ENCODE measurements at regions not wholly inside any gene's neighbourhood (a gene's known extent, or its start where the extent isn't known, plus 50 kb on each side); places are given as distances from the start of the nearest gene placed in this dataset.

- no peak for TF ChIP-seq CTCF (optimal IDR thresholded peaks at IDR 0.05 in 1 of 3, IDR thresholded peaks at IDR 0.05 in 1 of 3, conservative IDR thresholded peaks at IDR 0.05 in 1 of 3; ENCODE audit: extremely low read depth in 1 of 3, insufficient read depth in 2 of 3, low read length in 3 of 3)
- no peak for TF ChIP-seq EZH2 (IDR thresholded peaks at IDR 0.05; ENCODE audit: low read length)
Measured at GRCh38 chr10:124166431-124167125, 73.2 kb upstream of the CHST15 start.
